HCT116 (cell line): ENCODE measurements at regions not wholly inside any gene's neighbourhood (a gene's known extent, or its start where the extent isn't known, plus 50 kb on each side); places are given as distances from the start of the nearest gene placed in this dataset.

Experiments used
- CTCF ChIP-seq, 3 experiments: fragments of 200-600 bp in 1 of 3; sonication (generic) in 1 of 3; IDR thresholded peaks in 2 of 3; conservative IDR thresholded peaks in 1 of 3; 2 replicates each; pipeline ENCODE4 v1.5.1; 2012 to 2017; ENCODE audit warnings: low read depth in 2 of 3, low read length in 2 of 3, antibody characterized with exemption in 1 of 3, borderline replicate concordance in 1 of 3, control low read depth in 1 of 3, mild to moderate bottlenecking in 1 of 3, mixed read lengths in 1 of 3, mixed run types in 1 of 3, moderate library complexity in 1 of 3; ENCODE audit not compliant: insufficient read depth in 1 of 3
- EGR1 ChIP-seq: IDR thresholded peaks from 2 replicates; pipeline ENCODE4 v1.6.1; 2012; ENCODE audit warnings: low read depth
- ELF1 ChIP-seq: IDR thresholded peaks from 2 replicates; pipeline ENCODE4 v1.6.1; 2012; ENCODE audit warnings: low read depth, borderline replicate concordance
- EZH2 ChIP-seq: fragments of 200-600 bp; sonication (generic); IDR thresholded peaks from 2 replicates; pipeline ENCODE4 v1.6.1; 2017; ENCODE audit warnings: antibody characterized with exemption, mixed run types
- JUND ChIP-seq: IDR thresholded peaks from 2 replicates; pipeline ENCODE4 v1.6.1; 2012
- POLR2A ChIP-seq: IDR thresholded peaks from 2 replicates; pipeline ENCODE4 v1.7.0; 2011; ENCODE audit warnings: borderline replicate concordance; ENCODE audit not compliant: insufficient read depth, insufficient read length; ENCODE audit errors: extremely low read depth
- POLR2AphosphoS5 ChIP-seq: IDR thresholded peaks from 2 replicates; pipeline ENCODE4 v1.6.1; 2011; ENCODE audit warnings: mild to moderate bottlenecking, low read depth, low read length, moderate library complexity
- RAD21 ChIP-seq: IDR thresholded peaks from 2 replicates; pipeline ENCODE4 v1.6.1; 2012; ENCODE audit warnings: low read depth, mild to moderate bottlenecking
- REST ChIP-seq: IDR thresholded peaks from 2 replicates; pipeline ENCODE4 v1.6.1; 2012; ENCODE audit warnings: low read depth
- SIN3A ChIP-seq: IDR thresholded peaks from 2 replicates; pipeline ENCODE4 v1.6.1; 2012; ENCODE audit warnings: low read depth
- SP1 ChIP-seq: IDR thresholded peaks from 2 replicates; pipeline ENCODE4 v1.6.1; 2012; ENCODE audit warnings: low read depth
- YY1 ChIP-seq: IDR thresholded peaks from 2 replicates; pipeline ENCODE4 v1.6.1; 2011; ENCODE audit warnings: low read length, low read depth, moderate library complexity, mild to moderate bottlenecking; ENCODE audit not compliant: insufficient replicate concordance; ENCODE audit errors: extremely low read depth

GRCh38 chr3:4907050-4907449 is 72.2 kb upstream of the BHLHE40 start:
- no peak for TF ChIP-seq CTCF (IDR thresholded peaks at IDR 0.05 in 2 of 3, conservative IDR thresholded peaks at IDR 0.05 in 1 of 3; ENCODE audit: borderline replicate concordance in 1 of 3, insufficient read depth in 1 of 3, low read depth in 2 of 3, low read length in 2 of 3)
- TF ChIP-seq POLR2AphosphoS5, result no peak
- no peak for TF ChIP-seq RAD21
- no peak for TF ChIP-seq YY1
- no peak for TF ChIP-seq ELF1
- TF ChIP-seq JUND, result no peak
- no peak for TF ChIP-seq POLR2A
- no peak for TF ChIP-seq EZH2
- TF ChIP-seq SP1, result no peak
- no peak for TF ChIP-seq SIN3A
- TF ChIP-seq REST, result no peak
- no peak for TF ChIP-seq EGR1
